ENCODE measurements at regions not wholly inside any gene's neighbourhood (a gene's known extent, or its start where the extent isn't known, plus 50 kb on each side); places are given as distances from the start of the nearest gene placed in this dataset.

DNA sequence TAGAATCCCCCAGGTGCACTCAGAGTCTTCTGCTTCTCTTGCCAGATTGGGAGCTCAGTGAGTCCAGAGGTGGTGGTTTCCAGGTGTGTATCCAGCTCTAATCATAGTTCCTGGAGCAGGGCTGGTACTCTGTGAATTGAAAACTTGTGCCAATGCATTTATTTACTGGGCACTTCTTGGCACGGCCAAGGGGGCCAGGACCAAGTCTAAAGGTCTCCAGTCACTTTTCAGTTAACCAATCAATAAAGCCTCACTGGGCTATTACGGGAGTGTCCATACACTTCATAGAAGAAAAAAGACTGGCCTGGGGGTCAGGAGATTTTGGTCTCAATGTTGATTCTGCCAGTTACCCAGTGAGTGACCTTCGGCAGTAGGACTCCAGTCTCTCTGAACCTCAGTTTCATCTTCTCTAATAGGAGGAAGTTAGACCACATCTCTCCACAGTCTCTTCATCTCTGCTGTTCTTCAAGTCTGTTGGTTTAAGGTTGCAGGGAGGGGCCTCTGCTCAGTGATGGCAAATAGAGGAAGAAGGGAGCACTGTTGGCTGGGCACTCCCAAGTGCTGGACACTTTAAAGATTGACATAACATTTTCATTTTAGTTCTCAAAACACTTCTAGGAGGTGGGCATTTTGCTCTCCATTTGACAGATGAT lies 188.5 kb upstream of the E2F8 start:
- no peaks in the 10 kb centered on the region for H3K9me3 ChIP-seq
- H3K4me1 ChIP-seq = no peaks in the 10 kb centered on the region
- no peak for DNase-seq (ENCODE audit: low spot score in 2 of 2)
- H3K36me3 ChIP-seq = no peaks in the 10 kb centered on the region
- no peak for TF ChIP-seq POLR2AphosphoS5 (IDR thresholded peaks at IDR 0.05)
- TF ChIP-seq POLR2A (IDR thresholded peaks at IDR 0.05) = no peak
- TF ChIP-seq, protein P1, sequence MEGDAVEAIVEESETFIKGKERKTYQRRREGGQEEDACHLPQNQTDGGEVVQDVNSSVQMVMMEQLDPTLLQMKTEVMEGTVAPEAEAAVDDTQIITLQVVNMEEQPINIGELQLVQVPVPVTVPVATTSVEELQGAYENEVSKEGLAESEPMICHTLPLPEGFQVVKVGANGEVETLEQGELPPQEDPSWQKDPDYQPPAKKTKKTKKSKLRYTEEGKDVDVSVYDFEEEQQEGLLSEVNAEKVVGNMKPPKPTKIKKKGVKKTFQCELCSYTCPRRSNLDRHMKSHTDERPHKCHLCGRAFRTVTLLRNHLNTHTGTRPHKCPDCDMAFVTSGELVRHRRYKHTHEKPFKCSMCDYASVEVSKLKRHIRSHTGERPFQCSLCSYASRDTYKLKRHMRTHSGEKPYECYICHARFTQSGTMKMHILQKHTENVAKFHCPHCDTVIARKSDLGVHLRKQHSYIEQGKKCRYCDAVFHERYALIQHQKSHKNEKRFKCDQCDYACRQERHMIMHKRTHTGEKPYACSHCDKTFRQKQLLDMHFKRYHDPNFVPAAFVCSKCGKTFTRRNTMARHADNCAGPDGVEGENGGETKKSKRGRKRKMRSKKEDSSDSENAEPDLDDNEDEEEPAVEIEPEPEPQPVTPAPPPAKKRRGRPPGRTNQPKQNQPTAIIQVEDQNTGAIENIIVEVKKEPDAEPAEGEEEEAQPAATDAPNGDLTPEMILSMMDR (IDR thresholded peaks at IDR 0.05) = no peak
- no peak overlapping the region for H3K4me3 ChIP-seq
- peaks cover 0 to 5% of the 10 kb centered on the region in 2 donors for H3K27me3 ChIP-seq
- intact Hi-C loops (cut with DNase I; ENCODE audit: low total_unique reads) = no loop called here
- no peak overlapping the region for H3K27ac ChIP-seq

DNA sequence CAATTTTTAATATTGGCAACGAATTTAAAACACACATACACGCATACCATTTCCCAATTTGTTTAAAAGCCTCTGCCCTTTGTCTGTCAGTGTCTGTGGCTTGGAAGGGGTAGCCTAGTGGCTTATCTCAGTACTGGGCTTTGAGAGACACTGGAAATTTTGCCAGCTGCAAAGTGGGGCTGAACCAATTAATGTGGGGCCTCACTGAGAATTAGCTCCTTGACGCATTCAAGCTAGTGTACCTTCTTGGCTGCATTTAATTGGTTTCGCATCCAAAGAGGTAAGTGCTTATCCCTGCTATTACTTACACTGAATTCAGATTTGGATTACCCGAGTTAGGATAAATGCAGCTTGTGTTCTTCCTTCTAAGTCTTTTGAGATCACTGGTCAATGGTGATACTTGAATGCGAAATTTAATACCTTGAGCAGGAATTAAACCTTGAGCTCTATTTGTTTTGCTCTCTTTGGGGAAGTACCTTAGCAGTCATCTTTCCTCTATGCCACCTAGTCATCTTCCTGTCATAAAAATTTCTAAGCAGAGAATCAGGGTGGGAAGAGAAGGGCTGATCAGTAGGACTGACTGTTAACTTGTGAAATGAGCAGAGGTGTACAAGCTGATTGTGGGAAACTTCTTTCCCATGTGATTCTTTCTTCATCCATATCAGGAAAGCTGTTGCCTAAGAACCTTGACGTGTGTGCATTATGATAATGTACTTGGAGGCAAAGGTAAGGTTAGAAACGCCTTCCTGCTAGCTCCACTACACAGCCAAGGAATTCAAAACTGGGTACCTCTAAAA lies 187.7 kb upstream of the E2F8 start:
- H3K36me3 ChIP-seq = no peaks in the 10 kb centered on the region
- no peak for DNase-seq (ENCODE audit: low spot score in 2 of 2)
- no peak overlapping the region for H3K27ac ChIP-seq
- H3K4me3 ChIP-seq = no peak overlapping the region
- no peaks in the 10 kb centered on the region for H3K4me1 ChIP-seq
- intact Hi-C loops (cut with DNase I; ENCODE audit: low total_unique reads) = no loop called here
- peaks cover 0 to 5% of the 10 kb centered on the region in 2 donors for H3K27me3 ChIP-seq
- no peaks in the 10 kb centered on the region for H3K9me3 ChIP-seq
- no peak for TF ChIP-seq POLR2A (IDR thresholded peaks at IDR 0.05)
- TF ChIP-seq POLR2AphosphoS5 (IDR thresholded peaks at IDR 0.05) = no peak
- TF ChIP-seq, protein P1 (IDR thresholded peaks at IDR 0.05) = no peak

DNA sequence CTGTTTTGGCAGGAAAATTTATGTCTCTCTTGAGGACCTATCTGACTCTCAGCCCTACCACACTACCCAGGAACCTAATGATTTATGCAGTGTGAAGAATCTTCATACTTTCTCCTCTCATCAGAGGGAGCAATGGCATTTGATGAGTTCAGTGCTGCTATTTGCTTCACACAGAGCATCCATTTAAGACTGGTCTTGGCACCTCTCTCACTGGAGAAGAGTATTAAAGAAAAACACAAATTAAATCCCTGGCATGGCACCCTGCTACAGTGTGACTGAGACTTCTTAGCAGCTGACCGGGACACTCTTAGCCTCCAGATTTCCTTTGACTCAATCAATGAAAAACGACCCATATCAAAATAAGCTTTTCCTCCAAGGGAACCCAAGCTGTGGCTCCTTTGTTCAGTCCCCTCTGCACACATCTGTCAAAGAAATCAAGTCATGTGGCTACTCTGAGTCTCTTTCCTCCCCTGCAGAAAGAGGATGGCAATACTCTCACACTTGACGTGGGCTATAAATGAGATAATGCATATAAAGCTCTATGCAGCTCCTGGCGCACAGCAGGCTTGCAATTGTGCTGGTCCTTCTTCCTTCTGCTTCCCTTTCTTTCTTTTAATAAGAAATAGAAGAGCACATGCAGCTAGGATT lies 186.1 kb upstream of the E2F8 start:
- Histone ChIP-seq H3K27me3 (peaks cover 0 to 5% of the 10 kb centered on the region in 2 donors), H3K36me3 (no peaks in the 10 kb centered on the region), H3K4me3 (no peak overlapping the region), H3K27ac (no peak overlapping the region), H3K4me1 (no peaks in the 10 kb centered on the region), H3K9me3 (no peaks in the 10 kb centered on the region)
- TF ChIP-seq POLR2A (IDR thresholded peaks at IDR 0.05) = no peak
- intact Hi-C loops (cut with DNase I; ENCODE audit: low total_unique reads) = no loop called here
- DNase-seq (ENCODE audit: low spot score in 2 of 2) = no peak

DNA sequence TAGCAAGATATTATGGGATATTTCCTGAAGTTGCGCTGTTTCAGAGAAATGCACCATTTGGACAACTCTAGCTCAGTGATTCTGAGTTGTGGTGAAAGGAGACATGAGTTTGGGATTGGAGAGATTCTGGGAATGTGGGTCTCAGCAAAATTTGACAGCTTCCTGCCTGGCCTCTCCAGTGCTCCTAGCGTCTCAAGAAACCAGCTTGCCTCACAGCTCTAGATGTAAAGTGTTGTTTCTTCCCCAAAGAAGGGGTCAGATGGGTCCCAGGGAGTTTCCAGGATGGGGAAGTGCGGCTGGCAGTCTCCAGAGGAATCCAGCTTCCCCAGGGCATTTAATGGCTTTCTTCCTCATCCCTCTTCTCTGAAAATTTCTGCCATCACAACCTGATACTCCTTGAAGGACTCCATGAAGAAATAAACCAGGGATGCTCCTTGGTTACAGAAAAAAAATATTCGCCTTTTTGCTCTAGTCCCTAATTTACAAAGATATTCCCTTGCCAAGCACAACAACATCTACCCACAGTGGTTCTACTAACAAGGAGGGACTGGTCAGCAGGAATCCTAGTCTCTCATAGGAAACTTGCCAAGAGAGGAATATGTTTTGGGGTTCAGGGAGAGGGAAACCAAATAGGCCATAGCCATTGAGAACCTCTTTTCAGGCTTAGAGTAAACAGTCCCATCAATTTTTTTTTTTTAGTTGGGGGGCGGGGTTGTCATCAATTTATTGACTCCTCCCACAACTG lies 185.4 kb upstream of the E2F8 start:
- TF ChIP-seq POLR2A (IDR thresholded peaks at IDR 0.05) = no peak
- no peak for TF ChIP-seq POLR2AphosphoS5 (IDR thresholded peaks at IDR 0.05)
- TF ChIP-seq, protein P1 (IDR thresholded peaks at IDR 0.05) = no peak
- DNase-seq (ENCODE audit: low spot score in 2 of 2) = no peak
- peaks cover 0 to 5% of the 10 kb centered on the region in 2 donors for H3K27me3 ChIP-seq
- no peaks in the 10 kb centered on the region for H3K9me3 ChIP-seq
- H3K4me1 ChIP-seq = no peaks in the 10 kb centered on the region
- no peak overlapping the region for H3K27ac ChIP-seq
- intact Hi-C loops (cut with DNase I; ENCODE audit: low total_unique reads) = no loop called here
- H3K36me3 ChIP-seq = no peaks in the 10 kb centered on the region
- no peak overlapping the region for H3K4me3 ChIP-seq

DNA sequence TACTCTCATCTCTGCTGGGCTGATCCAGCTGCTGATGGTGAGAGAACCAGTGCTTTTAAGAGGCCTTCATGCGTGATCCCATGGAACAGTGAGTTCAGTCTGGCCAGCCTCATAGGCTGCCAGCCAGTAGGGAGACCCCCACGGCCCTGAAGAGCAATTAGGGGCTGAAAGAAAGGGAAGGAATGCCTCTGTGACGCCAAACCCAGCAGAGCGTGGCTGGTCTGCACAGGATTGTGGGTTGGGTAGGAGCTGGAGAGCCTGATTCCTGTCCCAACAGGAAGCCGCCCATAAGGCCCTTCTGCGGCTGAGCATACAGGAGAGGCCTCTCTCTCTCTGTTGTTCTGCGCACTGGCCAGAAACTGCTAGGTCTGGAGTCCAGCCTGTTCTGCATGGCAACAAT lies 181.5 kb upstream of the E2F8 start:
- no peaks in the 10 kb centered on the region for H3K4me1 ChIP-seq
- no peaks in the 10 kb centered on the region for H3K9me3 ChIP-seq
- H3K36me3 ChIP-seq = no peaks in the 10 kb centered on the region
- no peak overlapping the region for H3K4me3 ChIP-seq
- TF ChIP-seq POLR2AphosphoS5 (IDR thresholded peaks at IDR 0.05) = no peak
- TF ChIP-seq, protein P1 (IDR thresholded peaks at IDR 0.05) = no peak
- no peak for TF ChIP-seq POLR2A (IDR thresholded peaks at IDR 0.05)
- no peak for DNase-seq (ENCODE audit: low spot score in 2 of 2)
- no peaks in the 10 kb centered on the region for H3K27me3 ChIP-seq
- intact Hi-C loops (cut with DNase I; ENCODE audit: low total_unique reads) = no loop called here
- H3K27ac ChIP-seq = no peak overlapping the region

All from breast epithelium (tissue), 4 donors.